Peyer's patch (tissue), 4 donors: ENCODE measurements at regions not wholly inside any gene's neighbourhood (a gene's known extent, or its start where the extent isn't known, plus 50 kb on each side); places are given as distances from the start of the nearest gene placed in this dataset.

Experiments used
- POLR2A ChIP-seq, 2 donors: fragments of 450-650 bp; IDR thresholded peaks; one replicate each; pipeline ENCODE4 v1.5.1; 2017; ENCODE audit warnings: antibody characterized with exemption in 2 of 2, mild to moderate bottlenecking in 2 of 2, moderate library complexity in 2 of 2
- TF ChIP-seq, protein P1 (sequence below), 6 experiments: fragments of 450-650 bp in 4 of 6; fragments of 200-600 bp in 2 of 6; sonication (generic) in 1 of 6; IDR thresholded peaks; one replicate each; pipeline ENCODE4 v1.5.1; 2017 to 2019; ENCODE audit warnings: antibody characterized with exemption in 6 of 6, mild to moderate bottlenecking in 3 of 6, moderate library complexity in 1 of 6

DNA sequence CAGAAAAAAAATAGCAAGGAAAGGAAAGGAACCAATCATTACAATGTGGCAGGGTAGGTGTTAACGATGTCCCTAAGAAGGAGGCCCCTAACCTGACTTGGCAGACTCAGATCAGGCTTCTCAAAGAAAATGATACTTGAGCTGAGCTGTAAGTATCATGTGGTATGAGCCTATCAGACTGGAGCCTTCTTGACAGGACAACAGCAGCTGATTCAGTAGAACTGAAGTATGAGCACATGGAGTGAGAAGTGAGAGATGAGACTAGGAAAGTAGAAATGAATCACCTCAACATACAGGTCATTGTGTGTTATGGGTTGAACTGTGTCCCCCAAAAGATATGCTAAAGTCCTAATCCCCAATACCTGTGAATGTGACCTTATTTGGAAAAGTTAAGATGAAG lies 66.3 kb downstream of the MTERF1 start:
- TF ChIP-seq, protein P1, sequence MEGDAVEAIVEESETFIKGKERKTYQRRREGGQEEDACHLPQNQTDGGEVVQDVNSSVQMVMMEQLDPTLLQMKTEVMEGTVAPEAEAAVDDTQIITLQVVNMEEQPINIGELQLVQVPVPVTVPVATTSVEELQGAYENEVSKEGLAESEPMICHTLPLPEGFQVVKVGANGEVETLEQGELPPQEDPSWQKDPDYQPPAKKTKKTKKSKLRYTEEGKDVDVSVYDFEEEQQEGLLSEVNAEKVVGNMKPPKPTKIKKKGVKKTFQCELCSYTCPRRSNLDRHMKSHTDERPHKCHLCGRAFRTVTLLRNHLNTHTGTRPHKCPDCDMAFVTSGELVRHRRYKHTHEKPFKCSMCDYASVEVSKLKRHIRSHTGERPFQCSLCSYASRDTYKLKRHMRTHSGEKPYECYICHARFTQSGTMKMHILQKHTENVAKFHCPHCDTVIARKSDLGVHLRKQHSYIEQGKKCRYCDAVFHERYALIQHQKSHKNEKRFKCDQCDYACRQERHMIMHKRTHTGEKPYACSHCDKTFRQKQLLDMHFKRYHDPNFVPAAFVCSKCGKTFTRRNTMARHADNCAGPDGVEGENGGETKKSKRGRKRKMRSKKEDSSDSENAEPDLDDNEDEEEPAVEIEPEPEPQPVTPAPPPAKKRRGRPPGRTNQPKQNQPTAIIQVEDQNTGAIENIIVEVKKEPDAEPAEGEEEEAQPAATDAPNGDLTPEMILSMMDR (IDR thresholded peaks at IDR 0.05) = no peak
- TF ChIP-seq POLR2A (IDR thresholded peaks at IDR 0.05) = no peak
